GM18951 (cell line): ENCODE measurements at regions not wholly inside any gene's neighbourhood (a gene's known extent, or its start where the extent isn't known, plus 50 kb on each side); places are given as distances from the start of the nearest gene placed in this dataset.

Source experiments
- POLR2A ChIP-seq: IDR thresholded peaks from 4 replicates; pipeline ENCODE4 v1.6.1; 2011; ENCODE audit warnings: mild to moderate bottlenecking; ENCODE audit not compliant: insufficient read length, insufficient read depth; ENCODE audit errors: extremely low read depth
- in situ Hi-C: fragments of 300-500 bp; cut with MboI; formaldehyde crosslinking; loops from one replicate; pipeline ENCODE4 v1.12.0; 2022; ENCODE audit warnings: low sequenced_read_pairs, mixed read lengths, inconsistent platforms; ENCODE audit not compliant: unreplicated experiment

GRCh38 chr3:24639061-24639460 is 144.4 kb upstream of the THRB start:
- in situ Hi-C loops: no loop called here
- no peak for TF ChIP-seq POLR2A

- in situ Hi-C loops: no loop called here
Measured at GRCh38 chr3:24639481-24640329, 145.1 kb upstream of the THRB start.

GRCh38 chr3:24640330-24640877 is 145.8 kb upstream of the THRB start:
- TF ChIP-seq POLR2A: no peak
- in situ Hi-C loops: no loop called here

More at GRCh38 chr3:24639481-24640329, 145.1 kb upstream of the THRB start:
- no peak for TF ChIP-seq POLR2A

GRCh38 chr3:24641628-24642027 is 147.0 kb upstream of the THRB start:
- in situ Hi-C loops: no loop called here
- no peak for TF ChIP-seq POLR2A

GRCh38 chr3:24645047-24645446 is 150.4 kb upstream of the THRB start:
- no peak for TF ChIP-seq POLR2A
- in situ Hi-C loops: no loop called here

- in situ Hi-C loops: no loop called here
- no peak for TF ChIP-seq POLR2A
Measured at GRCh38 chr3:24646790-24647189, 152.1 kb upstream of the THRB start.

GRCh38 chr3:24648063-24648462 is 153.4 kb upstream of the THRB start:
- in situ Hi-C loops: no loop called here

GRCh38 chr3:24650839-24651238 is 156.2 kb upstream of the THRB start:
- in situ Hi-C loops: no loop called here
- no peak for TF ChIP-seq POLR2A

More at GRCh38 chr3:24648063-24648462, 153.4 kb upstream of the THRB start:
- no peak for TF ChIP-seq POLR2A

- TF ChIP-seq POLR2A: no peak
- in situ Hi-C loops: no loop called here
Measured at GRCh38 chr3:24657870-24658510, 163.3 kb upstream of the THRB start.

GRCh38 chr3:24661175-24661584 is 166.5 kb upstream of the THRB start:
- in situ Hi-C loops: no loop called here
- TF ChIP-seq POLR2A: no peak

GRCh38 chr3:24662449-24663345 is 168.0 kb upstream of the THRB start:
- TF ChIP-seq POLR2A: no peak
- in situ Hi-C loops: no loop called here

- TF ChIP-seq POLR2A: no peak
- in situ Hi-C loops: no loop called here
Measured at GRCh38 chr3:24663406-24663805, 168.8 kb upstream of the THRB start.

GRCh38 chr3:24668039-24668438 is 173.4 kb upstream of the THRB start:
- in situ Hi-C loops: no loop called here
- no peak for TF ChIP-seq POLR2A
